OCI-LY7 (cell line): ENCODE measurements at regions not wholly inside any gene's neighbourhood (a gene's known extent, or its start where the extent isn't known, plus 50 kb on each side); places are given as distances from the start of the nearest gene placed in this dataset.

ENCODE experiments used
- CTCF ChIP-seq: fragments of 200-600 bp; sonication (generic); conservative IDR thresholded peaks from 2 replicates; pipeline ENCODE4 v1.5.1; 2014; ENCODE audit warnings: mild to moderate bottlenecking, antibody characterized with exemption, low read length, moderate library complexity, mixed read lengths
- EZH2phosphoT487 ChIP-seq: fragments of 200-600 bp; sonication (generic); IDR thresholded peaks from 2 replicates; pipeline ENCODE4 v1.6.1; 2018; ENCODE audit warnings: low read depth, borderline replicate concordance, mild to moderate bottlenecking, mixed run types, antibody characterized with exemption, low read length, moderate library complexity, mixed read lengths

DNA sequence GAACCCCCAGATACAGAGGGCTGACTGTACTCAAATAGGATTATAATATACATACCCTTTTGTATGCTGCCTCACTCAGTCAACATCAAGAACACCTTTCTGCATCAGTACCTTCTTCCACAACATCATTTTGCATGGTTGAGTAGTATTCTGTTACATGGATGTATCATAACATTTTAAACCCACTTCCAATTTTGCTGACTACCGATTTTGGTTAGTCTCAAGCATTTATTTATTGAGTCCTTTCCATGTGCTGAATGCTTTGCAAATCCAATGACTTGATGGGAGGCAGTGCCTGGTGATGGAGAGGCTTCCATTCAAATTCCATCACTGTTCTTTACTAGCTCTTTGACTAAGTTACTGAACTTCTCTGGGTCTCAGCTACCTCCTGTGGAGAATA is 182.0 kb upstream of the KLF4 start:
- TF ChIP-seq CTCF, result no peak
- TF ChIP-seq EZH2phosphoT487, result no peak
